Testis (tissue), 2 donors: ENCODE measurements at regions not wholly inside any gene's neighbourhood (a gene's known extent, or its start where the extent isn't known, plus 50 kb on each side); places are given as distances from the start of the nearest gene placed in this dataset.

ENCODE experiments used
- CTCF ChIP-seq, 3 experiments: fragments of 450-650 bp in 2 of 3; fragments of 200-600 bp in 1 of 3; sonication (generic) in 1 of 3; IDR thresholded peaks; one replicate each; pipeline ENCODE4 v1.5.1; 2016 to 2019; ENCODE audit warnings: antibody characterized with exemption in 3 of 3, mild to moderate bottlenecking in 2 of 3, moderate library complexity in 1 of 3
- POLR2A ChIP-seq: fragments of 450-650 bp; IDR thresholded peaks from one replicate; pipeline ENCODE4 v1.6.1; 2017; ENCODE audit warnings: antibody characterized with exemption, mild to moderate bottlenecking, moderate library complexity

DNA sequence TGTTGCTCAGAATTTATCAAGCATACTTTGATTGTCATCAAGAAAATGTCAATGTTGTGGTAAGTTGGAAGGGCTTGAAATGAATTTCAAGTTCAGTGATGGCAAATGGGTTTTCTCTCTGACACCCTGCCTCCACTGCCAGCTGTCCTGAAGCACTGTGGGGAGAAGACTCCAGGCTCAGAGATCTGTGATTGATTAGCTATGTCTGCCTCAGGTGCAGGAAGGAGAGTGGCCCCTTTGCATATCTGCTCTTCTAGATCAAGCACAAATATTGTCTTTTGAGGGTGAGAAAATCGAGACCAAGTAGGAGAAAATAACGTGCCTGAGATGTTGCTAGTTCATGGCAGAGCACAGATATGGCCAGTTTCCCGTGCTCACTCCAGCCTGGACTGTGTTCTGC, 178.8 kb upstream of the GLI2 start:
- TF ChIP-seq POLR2A: no peak
- no peak for TF ChIP-seq CTCF (IDR thresholded peaks at IDR 0.05)
